ENCODE measurements at regions not wholly inside any gene's neighbourhood (a gene's known extent, or its start where the extent isn't known, plus 50 kb on each side); places are given as distances from the start of the nearest gene placed in this dataset.

DNA sequence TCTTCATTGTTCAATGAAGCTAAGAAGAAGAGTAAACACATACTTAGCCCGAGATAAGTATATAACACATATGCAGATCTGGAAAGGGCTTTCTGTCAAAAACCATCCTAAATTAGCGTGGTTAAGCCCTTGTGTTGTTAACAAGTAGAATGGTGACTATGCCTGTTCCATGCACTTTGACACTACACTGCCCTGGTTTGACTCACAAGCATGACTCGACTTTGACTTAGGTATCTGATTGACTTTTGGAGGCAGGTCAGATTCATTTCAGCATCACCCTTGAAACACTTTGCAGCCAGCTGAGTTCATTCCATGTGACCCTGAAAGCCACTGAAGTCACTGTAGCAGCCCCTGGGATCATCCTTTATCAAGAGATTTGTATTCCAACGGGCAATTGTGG lies 239.8 kb downstream of the TBX18 start:
- H3K9me3 ChIP-seq (replicated peaks; ENCODE audit: control insufficient read depth, insufficient read depth, low read depth, low read length): no peaks in the 10 kb centered on the region
- H3K79me2 ChIP-seq (ENCODE audit: control insufficient read depth, insufficient read depth, low read length): no peaks in the 10 kb centered on the region
- POLR2A ChIA-PET: no interaction called here
- H3K9ac ChIP-seq (ENCODE audit: insufficient read depth in 1 of 2, low read depth in 2 of 2, low read length in 2 of 2): no peak overlapping the region
- no peak overlapping the region for H3K4me2 ChIP-seq (ENCODE audit: insufficient read depth, low read length)
- TF ChIP-seq BRD9 (IDR thresholded peaks at IDR 0.05; ENCODE audit: low read depth, partially characterized antibody) (no peak), KDM1A (IDR thresholded peaks at IDR 0.05) (peak in 1 of 2 experiments; percentile 35; a peak in 2 of 4 replicates), FOSL1 (tag; conservative IDR thresholded peaks at IDR 0.05) (0 out of 2 replicates have a peak, but pooled peaks have one; percentile 20)
- no peaks in the 10 kb centered on the region for H3K36me3 ChIP-seq (ENCODE audit: control insufficient read depth, insufficient read depth, low read length)
- no peak for ATAC-seq
- intact Hi-C loops (cut with micrococcal nuclease) (no loop called here), in situ Hi-C loops (cut with MboI) (no loop called here)
- H3K4me3 ChIP-seq: no peak overlapping the region
- no peak overlapping the region for H3K27ac ChIP-seq (ENCODE audit: extremely low read depth, low read depth, low read length)
- H3K9me1 ChIP-seq (ENCODE audit: control insufficient read depth, insufficient read depth, low read length): no peaks in the 10 kb centered on the region
- CTCF ChIA-PET (ENCODE audit: low intra/inter-chr PET ratio): no interaction called here
- no peaks in the 10 kb centered on the region for H3K27me3 ChIP-seq (ENCODE audit: control insufficient read depth in 2 of 2, insufficient read depth in 2 of 2, low read length in 2 of 2)
- 0% methylated on average over 4 of the region's 4 CpGs for WGBS (ENCODE audit: insufficient coverage, low coverage, missing lambda C conversion rate)
- DNase-seq (ENCODE audit: extremely low read depth in 1 of 4, low spot score in 3 of 4): no peak
- H4K20me1 ChIP-seq (replicated peaks; ENCODE audit: control insufficient read depth, insufficient read depth, low read length): no peaks in the 10 kb centered on the region
- no peaks in the 10 kb centered on the region for H3K4me1 ChIP-seq (replicated peaks in 1 of 2; ENCODE audit: control insufficient read depth in 2 of 2, insufficient read depth in 2 of 2, low read length in 2 of 2)
- FAIRE-seq: peak; percentile 11
- no peak overlapping the region for H2AFZ ChIP-seq (ENCODE audit: low read depth, low read length)
- BruUV-seq (replicated peaks): no TSS peak

DNA sequence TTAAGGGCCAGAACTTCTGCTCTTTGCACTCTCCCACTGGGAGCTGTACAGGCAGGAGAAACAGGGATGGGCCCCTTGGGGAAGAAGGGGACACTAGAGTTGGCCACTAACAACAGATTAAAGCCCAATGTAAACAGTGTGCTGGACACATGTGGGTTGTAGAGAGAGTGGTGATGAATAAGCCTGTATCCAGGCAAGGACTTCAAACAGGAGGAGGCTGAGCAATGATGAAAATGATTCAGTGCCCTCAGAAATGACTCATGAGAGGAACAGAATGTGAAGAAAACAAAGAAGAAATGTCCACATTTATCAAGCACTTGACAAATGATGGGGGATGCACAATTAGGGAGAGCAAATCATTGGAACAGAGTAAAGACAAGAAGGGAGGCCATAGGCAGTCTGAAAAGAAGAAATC lies 242.3 kb downstream of the TBX18 start:
- H4K20me1 ChIP-seq (replicated peaks; ENCODE audit: control insufficient read depth, insufficient read depth, low read length): no peaks in the 10 kb centered on the region
- intact Hi-C loops (cut with micrococcal nuclease) (no loop called here), in situ Hi-C loops (cut with MboI) (no loop called here)
- POLR2A ChIA-PET: no interaction called here
- CTCF ChIA-PET (ENCODE audit: low intra/inter-chr PET ratio): no interaction called here
- no peaks in the 10 kb centered on the region for H3K4me1 ChIP-seq (replicated peaks in 1 of 2; ENCODE audit: control insufficient read depth in 2 of 2, insufficient read depth in 2 of 2, low read length in 2 of 2)
- no peaks in the 10 kb centered on the region for H3K9me1 ChIP-seq (ENCODE audit: control insufficient read depth, insufficient read depth, low read length)
- H3K36me3 ChIP-seq (ENCODE audit: control insufficient read depth, insufficient read depth, low read length): no peaks in the 10 kb centered on the region
- no peaks in the 10 kb centered on the region for H3K79me2 ChIP-seq (ENCODE audit: control insufficient read depth, insufficient read depth, low read length)
- no peak for FAIRE-seq
- no peak overlapping the region for H3K4me3 ChIP-seq
- no peak for DNase-seq (ENCODE audit: extremely low read depth in 1 of 4, low spot score in 3 of 4)
- H3K9me3 ChIP-seq (replicated peaks; ENCODE audit: control insufficient read depth, insufficient read depth, low read depth, low read length): no peaks in the 10 kb centered on the region
- H3K4me2 ChIP-seq (ENCODE audit: insufficient read depth, low read length): no peak overlapping the region
- no peak overlapping the region for H3K27ac ChIP-seq (ENCODE audit: extremely low read depth, low read depth, low read length)
- no TSS peak for BruUV-seq (replicated peaks)
- no peaks in the 10 kb centered on the region for H3K27me3 ChIP-seq (ENCODE audit: control insufficient read depth in 2 of 2, insufficient read depth in 2 of 2, low read length in 2 of 2)
- no peak for TF ChIP-seq ZZZ3 (IDR thresholded peaks at IDR 0.05)
- TF ChIP-seq ATF7 (IDR thresholded peaks at IDR 0.05): no peak
- TF ChIP-seq FOSL1 (tag; conservative IDR thresholded peaks at IDR 0.05): peak; percentile 27; the same call in 1 of the 2 replicates
- TF ChIP-seq FOXA3 (CRISPR knock-in tag; conservative IDR thresholded peaks at IDR 0.05 in 1 of 2, IDR thresholded peaks at IDR 0.05 in 1 of 2): 0 out of 4 replicates have a peak, but pooled peaks of 1 of the 2 experiments have one; percentile 12
- no peak for TF ChIP-seq BCOR (IDR thresholded peaks at IDR 0.05)
- TF ChIP-seq SMAD4 (CRISPR knock-in tag; conservative IDR thresholded peaks at IDR 0.05): no peak
- H3K9ac ChIP-seq (ENCODE audit: insufficient read depth in 1 of 2, low read depth in 2 of 2, low read length in 2 of 2): no peak overlapping the region
- no peak for ATAC-seq
- H2AFZ ChIP-seq (ENCODE audit: low read depth, low read length): no peak overlapping the region

Data from K562 (cell line).